GM18868 (cell line): ENCODE measurements at regions not wholly inside any gene's neighbourhood (a gene's known extent, or its start where the extent isn't known, plus 50 kb on each side); places are given as distances from the start of the nearest gene placed in this dataset.
A peak's percentile ranks its signal among the peaks of the same experiment; 100 is the strongest.
"Not testable (repeated sequence)": the region's sequence is repeated elsewhere in the genome, so short reads cannot be mapped to it uniquely, and the experiment has no call there.

Source experiments
- ATAC-seq: cut with Tn5 transposase; IDR thresholded peaks from one replicate; pipeline ENCODE4 v1.9.1; 2021; ENCODE audit warnings: mild to moderate bottlenecking, moderate library complexity; ENCODE audit not compliant: unreplicated experiment

GRCh38 chr5:124200381-124200780, 546.1 kb downstream of the ZNF608 start:
- no peak for ATAC-seq

- ATAC-seq: no peak
Measured at GRCh38 chr5:124199893-124200292, 546.5 kb downstream of the ZNF608 start.

DNA sequence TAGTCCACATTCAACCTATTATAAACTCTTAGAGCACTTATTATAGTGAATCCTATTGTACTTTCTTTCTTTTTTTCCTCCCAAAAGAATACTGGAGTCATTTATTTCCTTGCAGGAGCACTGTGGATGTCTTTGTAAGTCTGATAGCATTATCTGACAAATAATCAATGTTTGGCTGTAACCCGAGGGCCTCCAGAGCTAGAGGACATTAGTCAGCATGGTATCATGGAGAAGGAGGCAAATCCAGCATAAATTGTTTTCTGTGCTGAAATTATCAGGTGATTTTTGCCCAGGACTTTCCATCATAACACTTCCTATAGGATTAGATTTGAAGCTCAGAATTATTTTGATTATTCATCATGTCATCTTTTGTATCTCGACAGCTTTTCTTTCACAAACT, 551.0 kb downstream of the ZNF608 start:
- ATAC-seq: no peak

DNA sequence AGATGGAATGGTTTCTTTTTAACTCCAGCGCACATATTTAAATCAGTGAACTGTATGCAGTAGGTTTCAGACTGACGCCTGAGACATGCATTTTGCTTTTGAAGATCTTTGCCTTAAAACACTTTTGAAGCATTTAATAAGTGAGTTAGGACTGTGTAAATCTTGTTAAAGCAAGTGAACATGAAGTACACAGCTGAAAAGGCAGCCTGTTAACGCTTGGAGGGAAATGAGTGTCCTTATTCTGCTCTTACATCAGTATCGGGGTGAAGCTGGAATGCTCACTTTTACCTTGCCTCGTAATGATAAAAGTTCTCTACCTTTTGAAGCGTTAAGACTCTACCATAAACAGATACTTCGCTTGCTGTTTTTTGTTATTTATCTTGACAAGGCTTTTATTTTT, 552.2 kb downstream of the ZNF608 start:
- ATAC-seq: no peak

DNA sequence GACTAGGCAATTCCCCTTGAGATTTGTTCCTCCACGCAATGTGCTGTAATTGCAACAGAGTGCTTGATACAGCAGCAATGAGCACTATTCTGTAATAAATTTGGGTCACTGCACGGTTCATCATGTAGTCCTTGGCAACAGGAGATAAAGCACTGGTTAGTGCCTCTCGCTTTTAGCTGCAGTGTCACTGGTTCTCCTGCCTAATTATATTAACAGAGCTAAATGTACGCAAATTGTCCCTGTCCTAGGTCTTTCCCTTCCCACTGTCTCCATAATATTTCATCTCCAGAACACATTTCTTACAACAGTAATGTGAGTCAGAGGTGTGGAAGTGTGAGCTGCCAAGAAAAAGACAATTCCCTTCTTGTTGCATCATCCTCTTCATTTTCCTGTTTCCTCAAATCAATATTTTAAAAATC, 553.1 kb downstream of the ZNF608 start:
- ATAC-seq: no peak

GRCh38 chr5:124192716-124193115, 553.7 kb downstream of the ZNF608 start:
- ATAC-seq: no peak

DNA sequence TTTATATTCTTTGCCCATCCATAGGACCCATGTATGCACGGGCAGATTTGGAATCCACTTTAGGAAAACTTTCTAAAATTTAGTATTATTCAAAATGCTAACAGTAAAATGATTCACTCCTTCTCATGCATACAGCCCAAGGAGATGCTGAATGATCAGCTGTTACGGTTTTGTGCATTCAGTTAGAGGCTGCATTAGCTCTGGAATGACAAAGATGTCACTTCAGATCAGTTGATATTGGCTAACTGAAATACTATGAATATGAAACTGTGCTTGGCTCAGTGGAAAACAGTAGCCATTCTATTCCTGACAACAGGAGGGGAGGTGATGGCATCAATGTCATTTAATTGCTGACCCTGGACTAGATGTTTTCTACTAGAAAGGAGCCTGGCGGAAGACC, 560.7 kb downstream of the ZNF608 start:
- ATAC-seq: no peak

- ATAC-seq: peak; percentile 61
Measured at GRCh38 chr5:124182133-124182532, 564.3 kb downstream of the ZNF608 start.

DNA sequence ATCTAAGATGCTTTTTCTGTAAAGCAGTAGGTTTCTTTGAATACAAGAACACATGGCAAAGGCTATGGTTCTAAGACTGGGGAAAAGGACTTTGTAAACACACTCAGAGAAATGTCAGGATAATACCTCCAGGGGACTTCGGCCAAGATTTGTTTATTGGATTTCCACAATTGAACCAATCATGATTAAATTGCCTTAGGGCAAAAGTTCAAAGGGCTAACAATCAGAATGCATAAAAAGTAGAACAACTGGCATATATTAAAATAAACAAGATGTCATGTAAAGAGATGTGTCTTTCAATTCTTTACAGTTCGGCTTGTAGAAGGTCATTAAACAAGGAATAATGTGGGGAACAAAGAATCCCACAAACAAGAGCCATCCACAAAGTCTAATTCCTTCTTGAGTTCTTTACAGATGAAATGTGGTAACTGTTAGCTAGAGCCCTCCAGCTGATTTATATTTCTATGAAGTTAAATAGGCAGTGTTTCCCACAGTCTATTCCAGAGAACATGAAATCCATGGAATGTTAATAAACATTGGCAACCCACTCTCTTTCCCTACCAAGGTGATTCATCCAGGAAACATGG, 565.5 kb downstream of the ZNF608 start:
- no peak for ATAC-seq

- ATAC-seq: no peak
Measured at GRCh38 chr5:124180299-124180874, 566.1 kb downstream of the ZNF608 start.

GRCh38 chr5:124179819-124180218, 566.6 kb downstream of the ZNF608 start:
- no peak for ATAC-seq

DNA sequence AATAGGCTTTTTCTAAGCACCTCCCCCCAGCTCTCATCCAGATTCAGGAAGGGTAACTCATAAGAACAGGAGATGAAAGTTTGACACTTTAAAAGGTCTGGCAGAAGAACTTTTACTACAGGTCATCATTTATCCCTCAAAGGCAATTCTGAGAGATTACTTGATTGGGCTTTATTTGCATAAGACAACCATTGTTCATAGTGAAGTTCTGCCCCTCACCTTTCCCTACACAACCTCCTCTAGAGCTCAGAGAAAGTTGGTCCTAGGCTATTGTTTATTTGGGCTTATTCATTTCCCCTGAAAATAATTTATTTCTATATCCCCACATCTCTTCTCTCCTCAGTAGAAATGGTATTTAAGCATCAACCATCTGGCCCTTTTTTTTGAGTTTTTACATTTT, 568.4 kb downstream of the ZNF608 start:
- ATAC-seq: no peak

DNA sequence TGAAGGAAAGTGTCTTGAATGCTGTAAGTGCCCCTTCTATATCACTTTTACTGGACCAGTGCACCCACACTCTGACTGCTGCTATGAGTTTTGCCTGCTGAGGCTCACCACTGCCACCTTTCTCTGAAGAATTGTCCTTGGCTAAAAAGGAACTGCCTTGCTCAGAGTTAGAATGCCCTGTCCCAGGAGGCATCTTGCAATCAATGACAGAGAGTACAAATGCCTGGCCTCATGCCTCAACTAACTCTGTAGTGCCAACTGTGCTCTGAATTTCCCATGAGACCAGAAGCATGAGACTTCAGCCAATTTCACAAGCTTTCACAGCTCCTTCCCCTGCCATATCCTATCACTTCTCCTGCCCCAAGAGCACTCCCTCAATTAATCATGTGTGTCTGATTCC, 569.7 kb downstream of the ZNF608 start:
- ATAC-seq: no peak

DNA sequence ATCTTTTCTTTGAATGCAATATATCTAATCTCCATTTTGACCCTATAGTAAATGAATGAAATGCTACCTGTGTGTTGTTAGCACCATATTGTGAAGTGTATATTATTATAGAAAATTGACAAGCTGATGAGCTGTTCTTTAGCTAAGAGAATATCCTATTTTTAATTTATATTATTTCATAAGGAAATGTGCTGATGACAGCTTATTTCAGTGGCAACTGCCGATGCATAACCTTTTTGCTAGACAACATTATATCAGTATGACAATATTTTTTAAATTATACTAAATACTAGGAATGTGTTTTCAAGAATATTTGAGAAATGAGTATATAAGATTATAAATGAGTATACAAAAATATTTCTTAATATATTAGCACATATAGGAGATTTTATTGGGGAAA, 573.1 kb downstream of the ZNF608 start:
- ATAC-seq: no peak

DNA sequence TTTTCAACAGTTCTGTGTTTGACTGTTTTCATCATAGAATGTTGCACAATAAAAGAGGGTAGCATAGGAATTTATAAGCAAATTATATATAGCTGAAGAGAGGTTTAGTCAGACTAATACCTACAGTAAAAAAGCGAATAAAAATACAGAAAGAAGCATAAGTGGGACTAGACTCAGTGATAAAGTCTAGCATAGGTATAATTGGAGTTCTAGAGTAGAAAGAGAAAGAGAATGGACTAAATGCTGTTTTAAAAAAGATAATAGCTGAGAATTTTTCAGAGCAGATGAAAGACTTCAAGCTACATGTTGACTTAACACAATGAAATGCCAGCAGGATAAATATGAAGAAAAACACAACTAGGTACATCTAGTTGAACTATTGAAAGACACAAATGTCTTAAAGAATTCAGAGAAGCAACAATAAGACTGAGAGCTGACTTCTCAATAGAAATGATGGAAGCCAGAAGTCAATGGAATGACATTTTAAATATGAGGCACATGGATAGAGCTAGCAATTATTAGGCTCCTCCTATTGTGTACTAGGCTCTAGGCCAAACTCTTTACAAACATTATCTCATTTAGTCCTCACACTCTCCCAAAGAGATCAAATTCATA, 573.9 kb downstream of the ZNF608 start:
- no peak for ATAC-seq

DNA sequence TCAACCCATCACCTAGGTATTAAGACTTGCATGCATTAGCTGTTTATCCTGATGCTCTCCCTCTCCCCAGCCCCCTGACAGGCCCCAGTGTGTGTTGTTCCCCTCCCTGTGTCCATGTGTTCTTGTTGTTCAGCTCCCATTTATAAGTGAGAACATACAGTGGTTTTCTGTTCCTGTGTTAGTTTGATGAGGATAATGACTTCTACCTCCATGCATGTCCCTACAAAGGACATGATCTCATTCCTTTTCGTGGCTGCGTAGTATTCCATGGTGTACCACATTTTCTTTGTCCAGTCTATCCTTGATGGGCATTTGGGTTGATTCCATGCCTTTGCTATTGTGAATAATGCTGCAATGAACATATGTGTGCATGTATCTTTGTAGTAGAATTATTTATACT, 578.3 kb downstream of the ZNF608 start:
- ATAC-seq: not testable (repeated sequence)

- peak; percentile 58 for ATAC-seq
Measured at GRCh38 chr5:124162767-124163532, 583.5 kb downstream of the ZNF608 start.

GRCh38 chr5:124161266-124161665, 585.2 kb downstream of the ZNF608 start:
- no peak for ATAC-seq

- peak; percentile 47 for ATAC-seq
Measured at GRCh38 chr5:124160265-124160664, 586.2 kb downstream of the ZNF608 start.

GRCh38 chr5:124157320-124157719, 589.1 kb downstream of the ZNF608 start:
- peak; percentile 84 for ATAC-seq

DNA sequence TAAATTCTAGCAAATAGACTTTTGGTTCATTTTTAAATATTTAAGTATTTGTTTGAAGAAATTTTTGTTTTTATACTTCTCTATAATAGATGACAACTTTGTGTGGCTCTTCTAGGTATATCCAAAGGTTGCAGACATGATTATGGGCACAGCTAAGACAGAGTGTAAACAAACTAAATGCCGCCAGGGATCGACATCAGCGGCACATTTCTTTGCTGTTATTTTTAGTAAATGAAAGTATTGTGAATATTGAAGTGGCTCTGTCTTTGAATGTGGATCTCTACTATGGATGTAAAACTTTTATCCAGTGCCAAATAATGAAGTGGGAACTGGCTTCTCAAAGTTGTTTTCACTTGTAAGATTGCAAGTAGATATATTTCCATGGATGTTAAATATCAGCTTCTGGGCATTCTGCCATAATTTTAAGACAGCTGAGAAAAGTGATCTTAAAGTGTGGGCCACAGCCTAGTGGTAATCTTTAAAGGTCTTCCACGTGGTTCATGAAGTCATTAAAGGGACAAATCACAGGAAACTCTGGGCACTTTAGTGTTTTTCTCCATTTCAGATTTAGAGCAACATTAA, 589.9 kb downstream of the ZNF608 start:
- ATAC-seq: no peak

DNA sequence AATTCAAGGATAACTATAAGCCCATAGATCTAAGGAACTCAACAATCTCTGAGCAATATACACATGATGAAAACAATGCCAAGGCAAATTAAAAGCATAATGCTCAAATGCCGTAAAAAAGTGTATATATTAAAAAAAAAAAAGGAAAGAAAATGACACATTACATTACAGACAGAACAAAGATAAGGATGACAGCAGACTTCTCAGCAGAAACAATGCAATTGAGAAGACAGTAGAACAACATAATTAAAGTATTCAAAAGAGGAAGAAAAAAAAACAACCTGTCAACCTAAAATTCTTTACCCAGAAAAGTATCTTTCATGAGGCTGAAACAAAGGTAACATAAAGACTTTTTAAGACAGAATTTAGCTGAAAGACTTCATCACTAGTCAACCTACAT, 591.7 kb downstream of the ZNF608 start:
- no peak for ATAC-seq
